ENCODE measurements at regions not wholly inside any gene's neighbourhood (a gene's known extent, or its start where the extent isn't known, plus 50 kb on each side); places are given as distances from the start of the nearest gene placed in this dataset.

DNA sequence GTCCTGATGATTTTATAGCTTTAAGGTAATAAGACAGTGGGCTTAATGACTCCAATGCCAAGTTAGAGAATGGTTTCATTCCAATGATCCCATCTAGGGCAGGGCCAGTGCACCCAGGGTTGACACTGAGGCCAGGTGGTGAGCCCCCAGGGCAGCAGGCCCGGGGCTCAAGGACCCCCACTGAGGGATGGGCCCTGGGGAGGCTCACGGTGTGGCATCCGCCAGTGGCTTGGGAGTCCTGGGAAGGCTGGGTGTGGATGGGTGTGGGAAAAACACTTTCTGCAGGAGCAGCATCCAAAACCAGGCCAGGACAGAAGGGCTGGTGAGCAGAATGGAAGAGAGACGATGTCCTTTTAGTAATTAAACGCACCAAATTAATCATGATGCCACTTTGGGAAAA is 626.3 kb downstream of the TBC1D22A start:
- WGBS, 2 donors: 21 to 43% methylated on average over 2 to 5 of the region's 5 CpGs
- no peaks in the 10 kb centered on the region for H3K36me3 ChIP-seq
- no peak overlapping the region for H3K4me3 ChIP-seq
- intact Hi-C loops (cut with DNase I): no loop called here
- TF ChIP-seq POLR2A (IDR thresholded peaks at IDR 0.05): no peak
- TF ChIP-seq, protein P1, sequence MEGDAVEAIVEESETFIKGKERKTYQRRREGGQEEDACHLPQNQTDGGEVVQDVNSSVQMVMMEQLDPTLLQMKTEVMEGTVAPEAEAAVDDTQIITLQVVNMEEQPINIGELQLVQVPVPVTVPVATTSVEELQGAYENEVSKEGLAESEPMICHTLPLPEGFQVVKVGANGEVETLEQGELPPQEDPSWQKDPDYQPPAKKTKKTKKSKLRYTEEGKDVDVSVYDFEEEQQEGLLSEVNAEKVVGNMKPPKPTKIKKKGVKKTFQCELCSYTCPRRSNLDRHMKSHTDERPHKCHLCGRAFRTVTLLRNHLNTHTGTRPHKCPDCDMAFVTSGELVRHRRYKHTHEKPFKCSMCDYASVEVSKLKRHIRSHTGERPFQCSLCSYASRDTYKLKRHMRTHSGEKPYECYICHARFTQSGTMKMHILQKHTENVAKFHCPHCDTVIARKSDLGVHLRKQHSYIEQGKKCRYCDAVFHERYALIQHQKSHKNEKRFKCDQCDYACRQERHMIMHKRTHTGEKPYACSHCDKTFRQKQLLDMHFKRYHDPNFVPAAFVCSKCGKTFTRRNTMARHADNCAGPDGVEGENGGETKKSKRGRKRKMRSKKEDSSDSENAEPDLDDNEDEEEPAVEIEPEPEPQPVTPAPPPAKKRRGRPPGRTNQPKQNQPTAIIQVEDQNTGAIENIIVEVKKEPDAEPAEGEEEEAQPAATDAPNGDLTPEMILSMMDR (IDR thresholded peaks at IDR 0.05): no peak
- no peak overlapping the region for H3K27ac ChIP-seq
- no peak for DNase-seq
- H3K27me3 ChIP-seq: peaks cover 0 to 53% (median 0%) of the 10 kb centered on the region in 4 donors
- no peaks in the 10 kb centered on the region for H3K4me1 ChIP-seq
- no peaks in the 10 kb centered on the region for H3K9me3 ChIP-seq

DNA sequence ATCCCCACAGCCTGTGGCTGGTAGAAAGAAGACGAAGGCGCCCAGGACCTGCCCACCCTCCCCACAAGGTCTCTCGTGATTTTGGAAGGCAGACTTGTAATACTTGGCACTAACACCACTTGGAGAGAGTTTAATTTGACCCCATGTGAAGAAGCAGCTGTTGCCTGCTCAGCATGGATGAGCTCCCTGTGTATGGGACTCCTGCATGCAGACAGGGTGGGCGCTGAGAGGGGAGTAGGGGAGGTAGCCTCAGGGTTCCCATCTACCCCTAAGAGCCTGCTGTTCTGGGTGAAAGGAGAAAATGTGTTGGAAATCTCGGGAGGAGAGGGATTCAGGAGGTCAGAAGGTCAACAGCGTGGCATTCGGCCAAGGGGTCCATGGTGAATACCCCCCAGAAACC is 625.9 kb downstream of the TBC1D22A start:
- no peaks in the 10 kb centered on the region for H3K4me1 ChIP-seq
- H3K36me3 ChIP-seq: no peaks in the 10 kb centered on the region
- H3K27ac ChIP-seq: no peak overlapping the region
- peaks cover 0 to 57% (median 0%) of the 10 kb centered on the region in 4 donors for H3K27me3 ChIP-seq
- TF ChIP-seq, protein P1 (IDR thresholded peaks at IDR 0.05): no peak
- TF ChIP-seq POLR2A (IDR thresholded peaks at IDR 0.05): no peak
- WGBS, 2 donors: 38 to 41% methylated on average over 5 to 7 of the region's 7 CpGs
- no peak for DNase-seq
- intact Hi-C loops (cut with DNase I): no loop called here
- H3K9me3 ChIP-seq: no peaks in the 10 kb centered on the region
- no peak overlapping the region for H3K4me3 ChIP-seq

DNA sequence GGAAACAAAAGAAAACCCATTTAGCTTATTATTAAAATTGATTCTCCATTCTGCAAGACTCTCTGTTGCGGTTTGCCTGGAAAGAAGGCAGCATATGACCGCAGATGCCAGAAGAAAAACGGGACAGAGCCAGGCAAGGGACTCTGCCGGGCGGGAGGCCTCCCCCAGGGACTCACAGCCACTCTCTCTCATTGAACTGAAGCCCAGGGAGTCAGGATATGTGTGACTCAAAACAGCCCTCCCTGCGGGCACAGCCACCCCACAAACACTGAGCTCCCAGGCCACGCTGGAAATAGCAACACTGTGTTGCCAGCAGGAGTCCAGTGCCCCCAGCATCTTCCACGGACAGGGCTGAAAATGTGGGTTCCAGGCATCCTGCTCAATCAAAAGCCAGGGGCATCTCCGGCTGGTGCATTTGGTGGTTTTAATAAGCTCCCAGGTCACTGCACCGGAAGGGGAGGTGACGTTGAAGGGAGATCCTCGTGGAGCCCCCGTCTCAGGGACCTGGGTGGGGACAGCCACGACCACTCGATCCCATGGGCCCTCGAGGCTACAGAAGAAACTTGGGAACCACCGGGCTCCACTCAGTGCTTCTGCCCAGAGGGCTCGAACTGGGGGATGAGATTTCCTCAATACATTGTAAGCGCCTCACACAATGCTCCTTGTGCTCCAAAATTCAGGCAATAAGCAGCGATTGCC is 624.5 kb downstream of the TBC1D22A start:
- Histone ChIP-seq H3K9me3 (no peaks in the 10 kb centered on the region), H3K4me1 (no peaks in the 10 kb centered on the region), H3K4me3 (no peak overlapping the region), H3K27ac (no peak overlapping the region), H3K27me3 (peaks cover 0 to 60% (median 0%) of the 10 kb centered on the region in 4 donors), H3K36me3 (no peaks in the 10 kb centered on the region)
- TF ChIP-seq POLR2A (IDR thresholded peaks at IDR 0.05): no peak
- TF ChIP-seq, protein P1 (IDR thresholded peaks at IDR 0.05): no peak
- 63 to 93% methylated on average over 2 to 3 of the region's 20 CpGs for WGBS, 2 donors
- intact Hi-C loops (cut with DNase I): no loop called here
- no peak for DNase-seq

DNA sequence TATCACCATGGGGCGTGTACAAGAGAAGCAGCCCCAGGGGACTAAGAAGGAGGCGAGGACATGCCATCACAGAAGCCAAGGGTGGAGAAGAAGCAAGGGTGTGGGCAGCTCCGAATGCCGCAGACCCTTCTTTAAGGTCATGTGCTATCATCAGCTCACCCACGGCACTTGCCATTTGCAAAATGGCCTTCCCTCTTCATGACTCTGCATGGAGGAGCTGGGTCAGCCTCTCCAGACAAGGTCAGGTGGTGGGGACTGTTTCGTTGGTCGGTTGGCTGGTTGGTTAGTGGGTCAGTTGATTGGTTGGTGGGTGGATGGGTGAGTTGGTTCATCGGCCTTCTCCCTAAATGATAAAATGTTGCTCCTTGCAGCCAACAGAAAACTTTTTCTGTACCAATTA is 622.5 kb downstream of the TBC1D22A start:
- 84% methylated on average over 8 of the region's 8 CpGs for WGBS, 2 donors
- no peaks in the 10 kb centered on the region for H3K4me1 ChIP-seq
- peaks cover 0 to 64% (median 0%) of the 10 kb centered on the region in 4 donors for H3K27me3 ChIP-seq
- TF ChIP-seq POLR2A (IDR thresholded peaks at IDR 0.05): no peak
- TF ChIP-seq, protein P1 (IDR thresholded peaks at IDR 0.05): no peak
- DNase-seq: no peak
- H3K4me3 ChIP-seq: no peak overlapping the region
- intact Hi-C loops (cut with DNase I): no loop called here
- no peaks in the 10 kb centered on the region for H3K9me3 ChIP-seq
- H3K27ac ChIP-seq: no peak overlapping the region
- H3K36me3 ChIP-seq: no peaks in the 10 kb centered on the region

DNA sequence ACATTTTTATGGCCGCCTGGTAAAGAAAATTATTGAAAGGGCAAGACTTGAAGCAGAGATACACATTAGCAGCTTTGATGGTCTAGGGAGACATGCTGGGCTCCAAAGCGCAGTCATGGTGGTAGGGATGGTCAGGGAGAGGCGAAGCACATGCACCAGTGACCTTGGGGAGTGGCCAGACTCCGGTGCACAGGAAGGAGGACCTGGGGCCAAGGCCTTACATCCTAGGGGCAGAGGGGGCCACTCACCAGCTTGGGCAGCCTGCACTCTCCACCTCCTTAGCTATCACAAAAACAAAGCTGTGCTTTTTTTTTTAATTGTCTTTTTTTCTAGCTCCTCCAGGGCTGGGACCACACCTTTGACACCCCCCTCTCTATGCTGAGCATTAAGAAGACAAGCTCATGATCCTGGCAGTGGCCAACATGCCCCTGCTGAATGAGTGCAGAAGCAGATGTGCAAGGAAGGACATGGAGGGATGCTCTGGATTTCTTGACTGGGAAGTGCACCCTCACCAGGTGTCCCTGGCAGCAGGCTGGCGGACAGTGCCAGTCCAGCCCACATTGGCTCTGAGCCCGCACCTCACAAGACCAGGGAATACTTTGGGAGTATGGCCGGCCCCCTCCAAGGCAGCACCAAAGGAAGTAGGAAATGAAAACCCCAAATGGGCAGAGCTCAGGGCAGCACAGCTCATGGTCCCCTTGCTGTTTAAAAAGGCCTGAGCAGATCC is 619.9 kb downstream of the TBC1D22A start:
- 76 to 81% methylated on average over 4 to 6 of the region's 7 CpGs for WGBS, 2 donors
- peaks cover 0 to 45% (median 0%) of the 10 kb centered on the region in 4 donors for H3K27me3 ChIP-seq

More for the DNA sequence above, 619.9 kb downstream of the TBC1D22A start:
- no peaks in the 10 kb centered on the region for H3K9me3 ChIP-seq
- H3K27ac ChIP-seq: no peak overlapping the region
- no peaks in the 10 kb centered on the region for H3K4me1 ChIP-seq
- intact Hi-C loops (cut with DNase I): no loop called here
- TF ChIP-seq POLR2A (IDR thresholded peaks at IDR 0.05): no peak
- TF ChIP-seq, protein P1 (IDR thresholded peaks at IDR 0.05): no peak
- H3K36me3 ChIP-seq: no peaks in the 10 kb centered on the region
- DNase-seq: no peak
- H3K4me3 ChIP-seq: no peak overlapping the region

All from esophagus squamous epithelium (tissue), 5 donors.